KMS-11 (cell line): ENCODE measurements at regions not wholly inside any gene's neighbourhood (a gene's known extent, or its start where the extent isn't known, plus 50 kb on each side); places are given as distances from the start of the nearest gene placed in this dataset.

ENCODE experiments used
- H2AFZ ChIP-seq: fragments of 200-600 bp; sonication (generic); 2 replicates; pipeline ENCODE4 v1.6.1; 2016; ENCODE audit warnings: antibody characterized with exemption, mixed run types, low read depth
- H3K27ac ChIP-seq: fragments of 200-600 bp; sonication (generic); 2 replicates; pipeline ENCODE4 v1.6.1; 2016; ENCODE audit warnings: mild to moderate bottlenecking, mixed run types
- H3K27me3 ChIP-seq: fragments of 200-600 bp; sonication (generic); 2 replicates; pipeline ENCODE4 v1.6.1; 2017; ENCODE audit warnings: mild to moderate bottlenecking, low read depth, mixed run types, moderate library complexity; ENCODE audit not compliant: insufficient read depth
- H3K36me3 ChIP-seq: fragments of 200-600 bp; sonication (generic); 2 replicates; pipeline ENCODE4 v1.6.1; 2017; ENCODE audit warnings: mild to moderate bottlenecking, mixed run types; ENCODE audit not compliant: insufficient read depth
- H3K4me1 ChIP-seq: fragments of 200-600 bp; sonication (generic); 2 replicates; pipeline ENCODE4 v1.6.1; 2016; ENCODE audit warnings: mild to moderate bottlenecking, low read depth, mixed run types; ENCODE audit not compliant: poor library complexity, severe bottlenecking
- H3K4me2 ChIP-seq: fragments of 200-600 bp; sonication (generic); 2 replicates; pipeline ENCODE4 v1.7.0; 2016; ENCODE audit warnings: mild to moderate bottlenecking, mixed run types
- H3K4me3 ChIP-seq: fragments of 200-600 bp; sonication (generic); IDR thresholded peaks from 2 replicates; pipeline ENCODE4 v1.6.1; 2017; ENCODE audit warnings: low read depth, low read length, mixed read lengths; ENCODE audit not compliant: insufficient read depth
- H3K79me2 ChIP-seq: fragments of 200-600 bp; sonication (generic); 2 replicates; pipeline ENCODE4 v1.6.1; 2016; ENCODE audit warnings: low read depth, mixed run types; ENCODE audit not compliant: insufficient read depth
- H3K9ac ChIP-seq: fragments of 200-600 bp; sonication (generic); 2 replicates; pipeline ENCODE4 v1.6.1; 2016; ENCODE audit warnings: mild to moderate bottlenecking, mixed run types
- H4K20me1 ChIP-seq: fragments of 200-600 bp; sonication (generic); 2 replicates; pipeline ENCODE4 v1.6.1; 2016; ENCODE audit warnings: mild to moderate bottlenecking, mixed run types; ENCODE audit not compliant: insufficient read depth
- TF ChIP-seq, protein P1 (sequence below): fragments of 200-600 bp; sonication (generic); conservative IDR thresholded peaks from 2 replicates; pipeline ENCODE4 v1.6.1; 2017; ENCODE audit warnings: low read depth, mild to moderate bottlenecking, antibody characterized with exemption, low read length, moderate library complexity, mixed read lengths

GRCh38 chr7:110210941-110211608 is 879.9 kb upstream of the LRRN3 start:
- H3K4me2 ChIP-seq = no peak overlapping the region
- no peak overlapping the region for H3K9ac ChIP-seq
- no peaks in the 10 kb centered on the region for H3K36me3 ChIP-seq
- H3K4me3 ChIP-seq = no peak overlapping the region
- H3K4me1 ChIP-seq = no peaks in the 10 kb centered on the region
- H4K20me1 ChIP-seq = no peaks in the 10 kb centered on the region
- H3K27me3 ChIP-seq = no peaks in the 10 kb centered on the region
- H3K79me2 ChIP-seq = no peaks in the 10 kb centered on the region
- H3K27ac ChIP-seq = no peak overlapping the region
- TF ChIP-seq, protein P1, sequence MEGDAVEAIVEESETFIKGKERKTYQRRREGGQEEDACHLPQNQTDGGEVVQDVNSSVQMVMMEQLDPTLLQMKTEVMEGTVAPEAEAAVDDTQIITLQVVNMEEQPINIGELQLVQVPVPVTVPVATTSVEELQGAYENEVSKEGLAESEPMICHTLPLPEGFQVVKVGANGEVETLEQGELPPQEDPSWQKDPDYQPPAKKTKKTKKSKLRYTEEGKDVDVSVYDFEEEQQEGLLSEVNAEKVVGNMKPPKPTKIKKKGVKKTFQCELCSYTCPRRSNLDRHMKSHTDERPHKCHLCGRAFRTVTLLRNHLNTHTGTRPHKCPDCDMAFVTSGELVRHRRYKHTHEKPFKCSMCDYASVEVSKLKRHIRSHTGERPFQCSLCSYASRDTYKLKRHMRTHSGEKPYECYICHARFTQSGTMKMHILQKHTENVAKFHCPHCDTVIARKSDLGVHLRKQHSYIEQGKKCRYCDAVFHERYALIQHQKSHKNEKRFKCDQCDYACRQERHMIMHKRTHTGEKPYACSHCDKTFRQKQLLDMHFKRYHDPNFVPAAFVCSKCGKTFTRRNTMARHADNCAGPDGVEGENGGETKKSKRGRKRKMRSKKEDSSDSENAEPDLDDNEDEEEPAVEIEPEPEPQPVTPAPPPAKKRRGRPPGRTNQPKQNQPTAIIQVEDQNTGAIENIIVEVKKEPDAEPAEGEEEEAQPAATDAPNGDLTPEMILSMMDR = no peak
- no peak overlapping the region for H2AFZ ChIP-seq

DNA sequence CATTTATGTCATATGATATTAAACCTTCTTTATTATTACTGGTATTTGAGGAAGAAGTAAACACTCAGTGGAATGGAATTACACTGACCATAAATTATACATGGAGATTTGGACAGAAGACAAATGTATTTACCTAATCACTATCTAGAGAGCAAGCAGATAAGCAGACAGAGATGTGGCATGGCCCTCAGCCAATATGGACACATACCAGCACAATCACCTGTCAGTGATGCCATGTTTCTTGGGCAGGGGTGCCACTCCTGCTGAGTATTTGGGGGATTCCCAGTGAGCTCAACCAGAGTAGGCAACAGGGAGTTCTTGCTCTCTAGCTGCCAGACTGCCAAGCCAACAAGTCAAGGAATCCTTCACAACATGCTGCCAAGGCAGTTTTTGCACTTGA is 866.3 kb upstream of the LRRN3 start:
- Histone ChIP-seq H3K4me3 (no peak overlapping the region), H3K4me1 (no peaks in the 10 kb centered on the region), H3K27ac (no peak overlapping the region), H4K20me1 (no peaks in the 10 kb centered on the region), H3K9ac (no peak overlapping the region), H3K27me3 (no peaks in the 10 kb centered on the region), H2AFZ (no peak overlapping the region), H3K4me2 (no peak overlapping the region), H3K36me3 (no peaks in the 10 kb centered on the region), H3K79me2 (no peaks in the 10 kb centered on the region)
- TF ChIP-seq, protein P1 = no peak

GRCh38 chr7:110246118-110246517 is 844.8 kb upstream of the LRRN3 start:
- H4K20me1 ChIP-seq = no peaks in the 10 kb centered on the region
- H3K4me3 ChIP-seq = no peak overlapping the region
- TF ChIP-seq, protein P1 = no peak
- no peak overlapping the region for H3K4me2 ChIP-seq
- H2AFZ ChIP-seq = no peak overlapping the region
- H3K4me1 ChIP-seq = no peaks in the 10 kb centered on the region
- no peaks in the 10 kb centered on the region for H3K36me3 ChIP-seq
- no peak overlapping the region for H3K27ac ChIP-seq
- no peak overlapping the region for H3K9ac ChIP-seq
- H3K79me2 ChIP-seq = no peaks in the 10 kb centered on the region
- no peaks in the 10 kb centered on the region for H3K27me3 ChIP-seq

DNA sequence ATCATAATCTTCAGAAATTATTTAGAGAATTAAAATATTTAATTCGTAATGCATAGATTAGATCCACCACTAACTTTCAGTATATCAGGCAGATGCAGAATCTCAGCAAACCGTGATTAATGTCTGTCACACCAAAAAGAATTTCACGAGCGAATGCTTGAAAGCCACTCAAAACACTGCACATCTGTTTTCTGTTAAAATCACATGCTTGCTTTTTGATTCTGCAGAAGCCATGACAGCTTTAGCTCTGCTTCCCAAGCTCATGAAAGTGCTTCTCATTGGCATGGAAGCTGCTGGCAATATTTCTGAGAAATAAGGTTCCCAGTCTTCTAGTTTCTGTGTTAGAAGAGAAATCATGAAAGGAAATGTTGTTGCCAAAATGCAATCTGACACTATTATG is 837.8 kb upstream of the LRRN3 start:
- Histone ChIP-seq H2AFZ (no peak overlapping the region), H3K27ac (no peak overlapping the region)
- TF ChIP-seq, protein P1 = no peak

More for the DNA sequence above, 837.8 kb upstream of the LRRN3 start:
- Histone ChIP-seq H3K4me2 (no peak overlapping the region), H3K79me2 (no peaks in the 10 kb centered on the region), H3K9ac (no peak overlapping the region), H3K4me1 (no peaks in the 10 kb centered on the region), H3K27me3 (no peaks in the 10 kb centered on the region), H4K20me1 (no peaks in the 10 kb centered on the region), H3K36me3 (no peaks in the 10 kb centered on the region), H3K4me3 (no peak overlapping the region)
